HG02970 (cell line): ENCODE measurements at regions not wholly inside any gene's neighbourhood (a gene's known extent, or its start where the extent isn't known, plus 50 kb on each side); places are given as distances from the start of the nearest gene placed in this dataset.

Source experiments
- ATAC-seq: cut with Tn5 transposase; IDR thresholded peaks from one replicate; pipeline ENCODE4 v1.9.1; 2021; ENCODE audit warnings: mild to moderate bottlenecking, moderate library complexity, moderate number of reproducible peaks; ENCODE audit not compliant: unreplicated experiment, low FRiP score

- ATAC-seq = no peak
Observed at GRCh38 chr7:41118486-41118885, 584.4 kb downstream of the INHBA start.

GRCh38 chr7:41117431-41117830, 585.5 kb downstream of the INHBA start:
- no peak for ATAC-seq

- no peak for ATAC-seq
Observed at GRCh38 chr7:41116817-41117216, 586.1 kb downstream of the INHBA start.

- no peak for ATAC-seq
Observed at GRCh38 chr7:41116337-41116736, 586.6 kb downstream of the INHBA start.

GRCh38 chr7:41114691-41115090, 588.2 kb downstream of the INHBA start:
- no peak for ATAC-seq

GRCh38 chr7:41114131-41114530, 588.8 kb downstream of the INHBA start:
- ATAC-seq = no peak

GRCh38 chr7:41113719-41114118, 589.2 kb downstream of the INHBA start:
- ATAC-seq = no peak

GRCh38 chr7:41110186-41110585, 592.7 kb downstream of the INHBA start:
- no peak for ATAC-seq

GRCh38 chr7:41108821-41109220, 594.1 kb downstream of the INHBA start:
- ATAC-seq = no peak

GRCh38 chr7:41107938-41108448, 594.9 kb downstream of the INHBA start:
- ATAC-seq = no peak

- ATAC-seq = no peak
Observed at GRCh38 chr7:41107330-41107937, 595.5 kb downstream of the INHBA start.

GRCh38 chr7:41104631-41105030, 598.3 kb downstream of the INHBA start:
- ATAC-seq = no peak

GRCh38 chr7:41103331-41103730, 599.6 kb downstream of the INHBA start:
- no peak for ATAC-seq

- no peak for ATAC-seq
Observed at GRCh38 chr7:41098846-41099245, 604.0 kb downstream of the INHBA start.

GRCh38 chr7:41098402-41098801, 604.5 kb downstream of the INHBA start:
- no peak for ATAC-seq

GRCh38 chr7:41097501-41097900, 605.4 kb downstream of the INHBA start:
- ATAC-seq = no peak

- no peak for ATAC-seq
Observed at GRCh38 chr7:41096917-41097316, 606.0 kb downstream of the INHBA start.

GRCh38 chr7:41093141-41093540, 609.7 kb downstream of the INHBA start:
- no peak for ATAC-seq

GRCh38 chr7:41085244-41085643, 617.6 kb downstream of the INHBA start:
- no peak for ATAC-seq

- ATAC-seq = no peak
Observed at GRCh38 chr7:41084381-41084780, 618.5 kb downstream of the INHBA start.

GRCh38 chr7:41069635-41070034, 633.3 kb downstream of the INHBA start:
- ATAC-seq = no peak

- ATAC-seq = no peak
Observed at GRCh38 chr7:41067576-41067975, 635.3 kb downstream of the INHBA start.

- ATAC-seq = no peak
Observed at GRCh38 chr7:41065663-41066062, 637.2 kb downstream of the INHBA start.
